ENCODE measurements at regions not wholly inside any gene's neighbourhood (a gene's known extent, or its start where the extent isn't known, plus 50 kb on each side); places are given as distances from the start of the nearest gene placed in this dataset.
"Not testable (repeated sequence)": the region's sequence is repeated elsewhere in the genome, so short reads cannot be mapped to it uniquely, and the experiment has no call there.

GRCh38 chr22:49466878-49467595 is 360.6 kb downstream of the BRD1 start:
- DNase-seq (ENCODE audit: low read depth in 2 of 2) = no peak

GRCh38 chr22:49464037-49464436 is 363.6 kb downstream of the BRD1 start:
- DNase-seq (ENCODE audit: low read depth in 2 of 2) = no peak

GRCh38 chr22:49462795-49463194 is 364.9 kb downstream of the BRD1 start:
- DNase-seq (ENCODE audit: low read depth in 2 of 2) = no peak

GRCh38 chr22:49462291-49462690 is 365.4 kb downstream of the BRD1 start:
- DNase-seq (ENCODE audit: low read depth in 2 of 2) = no peak

GRCh38 chr22:49461674-49462073 is 366.0 kb downstream of the BRD1 start:
- no peak for DNase-seq (ENCODE audit: low read depth in 2 of 2)

GRCh38 chr22:49460592-49461281 is 366.9 kb downstream of the BRD1 start:
- no peak for DNase-seq (ENCODE audit: low read depth in 2 of 2)

- no peak for DNase-seq (ENCODE audit: low read depth in 2 of 2)
These were observed 367.6 kb downstream of the BRD1 start for GRCh38 chr22:49460091-49460490.

GRCh38 chr22:49458708-49459099 is 369.0 kb downstream of the BRD1 start:
- DNase-seq (ENCODE audit: low read depth in 2 of 2) = no peak

GRCh38 chr22:49457946-49458707 is 369.5 kb downstream of the BRD1 start:
- no peak for DNase-seq (ENCODE audit: low read depth in 2 of 2)

GRCh38 chr22:49457146-49457545 is 370.5 kb downstream of the BRD1 start:
- no peak for DNase-seq (ENCODE audit: low read depth in 2 of 2)

- no peak for DNase-seq (ENCODE audit: low read depth in 2 of 2)
These were observed 372.1 kb downstream of the BRD1 start for GRCh38 chr22:49455595-49455994.

GRCh38 chr22:49454726-49455125 is 372.9 kb downstream of the BRD1 start:
- no peak for DNase-seq (ENCODE audit: low read depth in 2 of 2)

- DNase-seq (ENCODE audit: low read depth in 2 of 2) = no peak
These were observed 373.9 kb downstream of the BRD1 start for GRCh38 chr22:49453771-49454170.

GRCh38 chr22:49453019-49453418 is 374.7 kb downstream of the BRD1 start:
- DNase-seq (ENCODE audit: low read depth in 2 of 2) = not testable (repeated sequence)

- no peak for DNase-seq (ENCODE audit: low read depth in 2 of 2)
These were observed 375.2 kb downstream of the BRD1 start for GRCh38 chr22:49452362-49452946.

GRCh38 chr22:49451070-49451840 is 376.4 kb downstream of the BRD1 start:
- no peak for DNase-seq (ENCODE audit: low read depth in 2 of 2)

- no peak for DNase-seq (ENCODE audit: low read depth in 2 of 2)
These were observed 377.2 kb downstream of the BRD1 start for GRCh38 chr22:49450498-49450897.

- DNase-seq (ENCODE audit: low read depth in 2 of 2) = no peak
These were observed 377.7 kb downstream of the BRD1 start for GRCh38 chr22:49449811-49450446.

- DNase-seq (ENCODE audit: low read depth in 2 of 2) = no peak
These were observed 378.3 kb downstream of the BRD1 start for GRCh38 chr22:49449377-49449776.

- no peak for DNase-seq (ENCODE audit: low read depth in 2 of 2)
These were observed 379.1 kb downstream of the BRD1 start for GRCh38 chr22:49448526-49448925.

GRCh38 chr22:49447837-49448236 is 379.8 kb downstream of the BRD1 start:
- no peak for DNase-seq (ENCODE audit: low read depth in 2 of 2)
